GM18867 (cell line): ENCODE measurements at regions not wholly inside any gene's neighbourhood (a gene's known extent, or its start where the extent isn't known, plus 50 kb on each side); places are given as distances from the start of the nearest gene placed in this dataset.

ENCODE experiments used
- ATAC-seq: cut with Tn5 transposase; IDR thresholded peaks from one replicate; pipeline ENCODE4 v1.9.1; 2021; ENCODE audit warnings: mild to moderate bottlenecking, moderate library complexity; ENCODE audit not compliant: unreplicated experiment

- no peak for ATAC-seq
Observed at GRCh38 chr12:91239481-91239880, 56.9 kb upstream of the DCN start.
